ENCODE measurements at regions not wholly inside any gene's neighbourhood (a gene's known extent, or its start where the extent isn't known, plus 50 kb on each side); places are given as distances from the start of the nearest gene placed in this dataset.
"Not testable (repeated sequence)": the region's sequence is repeated elsewhere in the genome, so short reads cannot be mapped to it uniquely, and the experiment has no call there.

GRCh38 chr1:193406901-193407300 lies 220.5 kb upstream of the B3GALT2 start:
- no peak for DNase-seq

- no peak for DNase-seq
Measured at GRCh38 chr1:193404236-193404635, 217.8 kb upstream of the B3GALT2 start.

- DNase-seq, result no peak
Measured at GRCh38 chr1:193402977-193403376, 216.6 kb upstream of the B3GALT2 start.

- DNase-seq, result no peak
Measured at GRCh38 chr1:193402037-193402436, 215.6 kb upstream of the B3GALT2 start.

- no peak for DNase-seq
Measured at GRCh38 chr1:193394336-193394735, 207.9 kb upstream of the B3GALT2 start.

GRCh38 chr1:193392686-193393085 lies 206.3 kb upstream of the B3GALT2 start:
- no peak for DNase-seq

- no peak for DNase-seq
Measured at GRCh38 chr1:193388683-193389082, 202.3 kb upstream of the B3GALT2 start.

- no peak for DNase-seq
Measured at GRCh38 chr1:193388165-193388564, 201.8 kb upstream of the B3GALT2 start.

- DNase-seq, result no peak
Measured at GRCh38 chr1:193387406-193387805, 201.0 kb upstream of the B3GALT2 start.

- not testable (repeated sequence) for DNase-seq
Measured at GRCh38 chr1:193378451-193378850, 192.0 kb upstream of the B3GALT2 start.

GRCh38 chr1:193377472-193377871 lies 191.1 kb upstream of the B3GALT2 start:
- DNase-seq, result no peak

GRCh38 chr1:193372553-193372952 lies 186.1 kb upstream of the B3GALT2 start:
- DNase-seq, result no peak

GRCh38 chr1:193368302-193368701 lies 181.9 kb upstream of the B3GALT2 start:
- no peak for DNase-seq

- DNase-seq, result no peak
Measured at GRCh38 chr1:193367863-193368262, 181.4 kb upstream of the B3GALT2 start.

GRCh38 chr1:193366764-193367507 lies 180.5 kb upstream of the B3GALT2 start:
- no peak for DNase-seq

- no peak for DNase-seq
Measured at GRCh38 chr1:193365966-193366365, 179.6 kb upstream of the B3GALT2 start.

GRCh38 chr1:193359631-193360030 lies 173.2 kb upstream of the B3GALT2 start:
- no peak for DNase-seq

- no peak for DNase-seq
Measured at GRCh38 chr1:193358419-193358818, 172.0 kb upstream of the B3GALT2 start.

- no peak for DNase-seq
Measured at GRCh38 chr1:193356249-193356648, 169.8 kb upstream of the B3GALT2 start.

GRCh38 chr1:193355626-193356025 lies 169.2 kb upstream of the B3GALT2 start:
- DNase-seq, result no peak

- no peak for DNase-seq
Measured at GRCh38 chr1:193355178-193355577, 168.8 kb upstream of the B3GALT2 start.

- DNase-seq, result no peak
Measured at GRCh38 chr1:193348769-193349535, 162.5 kb upstream of the B3GALT2 start.

GRCh38 chr1:193348091-193348768 lies 161.8 kb upstream of the B3GALT2 start:
- DNase-seq, result no peak

GRCh38 chr1:193346085-193346484 lies 159.7 kb upstream of the B3GALT2 start:
- no peak for DNase-seq
